HG03103 (cell line): ENCODE measurements at regions not wholly inside any gene's neighbourhood (a gene's known extent, or its start where the extent isn't known, plus 50 kb on each side); places are given as distances from the start of the nearest gene placed in this dataset.
"Not testable (repeated sequence)": the region's sequence is repeated elsewhere in the genome, so short reads cannot be mapped to it uniquely, and the experiment has no call there.

Experiments
- ATAC-seq: cut with Tn5 transposase; IDR thresholded peaks from one replicate; pipeline ENCODE4 v1.9.1; 2021; ENCODE audit warnings: low read depth; ENCODE audit not compliant: unreplicated experiment

- not testable (repeated sequence) for ATAC-seq
Measured at GRCh38 chr10:65429381-65429780, 1496.5 kb upstream of the LRRTM3 start.

GRCh38 chr10:65430979-65431378 lies 1494.9 kb upstream of the LRRTM3 start:
- ATAC-seq, result no peak

- no peak for ATAC-seq
Measured at GRCh38 chr10:65470986-65471385, 1454.8 kb upstream of the LRRTM3 start.

- no peak for ATAC-seq
Measured at GRCh38 chr10:65482848-65483247, 1443.0 kb upstream of the LRRTM3 start.

GRCh38 chr10:65491799-65492198 lies 1434.0 kb upstream of the LRRTM3 start:
- ATAC-seq, result no peak

GRCh38 chr10:65496541-65496940 lies 1429.3 kb upstream of the LRRTM3 start:
- ATAC-seq, result no peak

GRCh38 chr10:65497837-65498236 lies 1428.0 kb upstream of the LRRTM3 start:
- ATAC-seq, result no peak

GRCh38 chr10:65500716-65501115 lies 1425.1 kb upstream of the LRRTM3 start:
- no peak for ATAC-seq

- ATAC-seq, result no peak
Measured at GRCh38 chr10:65501259-65501658, 1424.6 kb upstream of the LRRTM3 start.

GRCh38 chr10:65518379-65518778 lies 1407.5 kb upstream of the LRRTM3 start:
- ATAC-seq, result no peak

GRCh38 chr10:65528986-65529385 lies 1396.8 kb upstream of the LRRTM3 start:
- ATAC-seq, result no peak

- ATAC-seq, result no peak
Measured at GRCh38 chr10:65531545-65531944, 1394.3 kb upstream of the LRRTM3 start.

- ATAC-seq, result no peak
Measured at GRCh38 chr10:65534771-65535170, 1391.1 kb upstream of the LRRTM3 start.

- no peak for ATAC-seq
Measured at GRCh38 chr10:65544756-65545155, 1381.1 kb upstream of the LRRTM3 start.

- ATAC-seq, result no peak
Measured at GRCh38 chr10:65548001-65548400, 1377.8 kb upstream of the LRRTM3 start.

GRCh38 chr10:65550761-65551160 lies 1375.1 kb upstream of the LRRTM3 start:
- ATAC-seq, result no peak

GRCh38 chr10:65555192-65555591 lies 1370.6 kb upstream of the LRRTM3 start:
- no peak for ATAC-seq

- no peak for ATAC-seq
Measured at GRCh38 chr10:65556006-65556405, 1369.8 kb upstream of the LRRTM3 start.

- no peak for ATAC-seq
Measured at GRCh38 chr10:65559369-65559768, 1366.5 kb upstream of the LRRTM3 start.

GRCh38 chr10:65565246-65565645 lies 1360.6 kb upstream of the LRRTM3 start:
- ATAC-seq, result no peak

GRCh38 chr10:65566906-65567305 lies 1358.9 kb upstream of the LRRTM3 start:
- ATAC-seq, result no peak

- no peak for ATAC-seq
Measured at GRCh38 chr10:65570143-65571010, 1355.5 kb upstream of the LRRTM3 start.
